ENCODE measurements at regions not wholly inside any gene's neighbourhood (a gene's known extent, or its start where the extent isn't known, plus 50 kb on each side); places are given as distances from the start of the nearest gene placed in this dataset.

DNA sequence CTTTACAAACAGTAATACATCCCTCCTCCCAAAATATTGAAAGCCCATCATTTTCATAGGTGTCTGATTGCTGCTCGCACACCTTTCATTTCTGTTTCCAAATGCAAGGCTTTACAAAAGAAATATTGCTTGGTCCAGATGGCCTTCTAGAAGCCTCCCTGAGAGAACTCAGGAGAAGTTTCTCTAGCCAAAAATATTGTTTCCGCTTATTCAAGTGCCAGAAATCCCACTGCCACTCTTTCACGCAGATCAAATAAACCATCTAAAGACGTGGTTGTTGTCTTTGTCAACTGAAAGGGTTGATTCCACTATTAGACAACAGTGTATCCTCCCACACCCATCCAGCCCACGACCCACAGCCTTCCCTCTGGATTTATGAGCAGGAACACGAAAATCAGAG lies 96.2 kb downstream of the ZIC5 start:
- DNase-seq (ENCODE audit: low read depth): no peak
- no peak overlapping the region for H3K4me3 ChIP-seq (ENCODE audit: low read depth, low read length)
- TF ChIP-seq, protein P1, sequence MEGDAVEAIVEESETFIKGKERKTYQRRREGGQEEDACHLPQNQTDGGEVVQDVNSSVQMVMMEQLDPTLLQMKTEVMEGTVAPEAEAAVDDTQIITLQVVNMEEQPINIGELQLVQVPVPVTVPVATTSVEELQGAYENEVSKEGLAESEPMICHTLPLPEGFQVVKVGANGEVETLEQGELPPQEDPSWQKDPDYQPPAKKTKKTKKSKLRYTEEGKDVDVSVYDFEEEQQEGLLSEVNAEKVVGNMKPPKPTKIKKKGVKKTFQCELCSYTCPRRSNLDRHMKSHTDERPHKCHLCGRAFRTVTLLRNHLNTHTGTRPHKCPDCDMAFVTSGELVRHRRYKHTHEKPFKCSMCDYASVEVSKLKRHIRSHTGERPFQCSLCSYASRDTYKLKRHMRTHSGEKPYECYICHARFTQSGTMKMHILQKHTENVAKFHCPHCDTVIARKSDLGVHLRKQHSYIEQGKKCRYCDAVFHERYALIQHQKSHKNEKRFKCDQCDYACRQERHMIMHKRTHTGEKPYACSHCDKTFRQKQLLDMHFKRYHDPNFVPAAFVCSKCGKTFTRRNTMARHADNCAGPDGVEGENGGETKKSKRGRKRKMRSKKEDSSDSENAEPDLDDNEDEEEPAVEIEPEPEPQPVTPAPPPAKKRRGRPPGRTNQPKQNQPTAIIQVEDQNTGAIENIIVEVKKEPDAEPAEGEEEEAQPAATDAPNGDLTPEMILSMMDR (conservative IDR thresholded peaks at IDR 0.05; ENCODE audit: low read depth, low read length): no peak

DNA sequence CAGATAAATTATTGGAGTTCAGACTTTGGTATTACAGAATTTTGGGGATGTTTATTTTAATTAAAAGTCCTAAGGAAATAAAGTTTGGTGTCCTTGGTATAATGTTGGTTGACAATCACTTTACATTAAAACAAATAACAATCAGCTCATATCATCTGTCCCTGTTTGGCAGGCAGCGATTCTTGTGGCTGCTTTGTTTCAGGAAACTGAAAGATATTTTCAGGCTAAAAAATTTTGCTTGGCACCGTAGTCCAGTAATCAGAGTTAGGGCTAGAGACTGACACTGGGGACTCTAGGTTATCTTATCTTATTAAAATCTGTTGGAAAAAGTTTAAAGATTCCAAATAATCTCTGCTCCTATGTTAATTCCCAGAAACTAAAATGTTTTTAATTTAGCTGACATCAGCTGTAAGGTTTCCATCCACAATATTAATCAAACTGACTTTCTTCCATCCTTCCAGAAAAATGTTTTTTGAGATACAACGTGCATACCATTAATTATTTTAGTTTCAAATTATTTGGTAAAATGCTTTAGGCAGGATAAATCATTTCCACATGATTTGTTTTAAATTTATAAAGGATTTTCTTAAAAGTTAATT lies 97.6 kb downstream of the ZIC5 start:
- no peak overlapping the region for H3K4me3 ChIP-seq (ENCODE audit: low read depth, low read length)
- TF ChIP-seq, protein P1 (conservative IDR thresholded peaks at IDR 0.05; ENCODE audit: low read depth, low read length): no peak
- no peak for DNase-seq (ENCODE audit: low read depth)

DNA sequence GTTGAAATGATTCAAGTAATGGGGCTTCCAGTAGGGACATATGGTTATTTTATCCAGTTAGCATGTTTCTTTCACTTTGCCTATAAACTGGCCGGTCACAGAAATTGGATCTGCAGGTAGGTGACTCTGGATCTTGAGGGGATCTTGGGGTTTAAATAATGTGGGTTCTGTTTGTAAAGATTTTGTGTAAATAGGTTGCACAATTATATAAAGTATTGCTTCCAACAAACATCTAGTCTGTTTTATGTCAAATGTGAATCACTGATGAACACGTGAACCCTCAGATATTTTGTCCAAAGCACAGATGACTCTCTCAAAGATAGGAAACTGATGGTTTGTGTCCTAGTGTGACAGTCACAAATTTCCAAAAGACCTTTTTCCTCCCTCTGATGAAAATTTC lies 98.4 kb downstream of the ZIC5 start:
- TF ChIP-seq, protein P1 (conservative IDR thresholded peaks at IDR 0.05; ENCODE audit: low read depth, low read length): no peak
- no peak overlapping the region for H3K4me3 ChIP-seq (ENCODE audit: low read depth, low read length)
- DNase-seq (ENCODE audit: low read depth): no peak

DNA sequence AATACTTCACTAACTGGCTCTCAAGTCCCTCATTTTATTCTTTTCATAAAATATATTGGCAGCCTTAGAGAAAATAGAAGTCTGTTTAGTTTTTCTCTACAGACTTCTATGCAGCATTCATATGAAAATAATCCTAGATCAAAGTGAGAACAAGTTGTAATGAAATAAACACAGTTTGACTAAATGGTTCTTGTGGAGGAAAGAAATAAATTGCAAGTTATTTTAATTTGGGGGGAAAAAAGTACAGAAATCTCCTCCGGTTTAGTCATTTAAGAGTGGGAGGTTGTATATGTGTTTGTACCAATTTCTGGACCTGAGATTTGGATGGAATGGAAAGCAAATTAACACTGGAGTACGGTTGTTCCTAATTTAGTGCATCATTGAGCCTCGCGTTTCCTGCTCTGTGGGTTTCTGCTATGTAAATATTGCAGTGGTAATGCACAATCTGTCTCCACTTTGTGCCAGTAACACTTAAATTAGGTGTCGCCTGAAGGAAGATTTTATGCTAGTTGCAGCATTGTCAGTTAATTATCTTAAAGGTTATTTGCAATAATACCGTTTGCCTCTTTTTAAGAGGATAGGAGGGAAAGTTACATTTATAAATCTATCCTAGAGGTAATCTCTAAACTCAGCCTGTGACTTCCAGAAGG lies 100.2 kb downstream of the ZIC5 start:
- TF ChIP-seq, protein P1 (conservative IDR thresholded peaks at IDR 0.05; ENCODE audit: low read depth, low read length): no peak
- no peak overlapping the region for H3K4me3 ChIP-seq (ENCODE audit: low read depth, low read length)
- no peak for DNase-seq (ENCODE audit: low read depth)

DNA sequence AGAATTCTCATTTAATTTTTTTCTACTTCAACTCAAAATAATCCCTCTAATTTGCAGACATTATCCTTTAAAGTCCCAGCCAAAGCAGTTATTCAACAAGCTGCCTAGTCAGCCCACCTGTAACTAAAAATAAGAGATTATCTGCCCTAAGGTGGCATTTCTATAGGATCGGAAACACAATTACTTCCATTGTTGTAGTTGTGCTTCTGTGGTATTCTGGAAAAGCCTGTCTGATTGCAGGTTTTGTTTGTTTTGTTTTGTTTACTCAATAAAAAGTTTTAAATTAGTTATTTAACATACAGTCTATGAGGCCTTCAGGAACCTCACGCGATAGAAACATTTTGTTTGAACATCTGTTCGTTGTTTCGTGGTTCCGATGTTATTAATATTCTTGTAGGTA lies 101.0 kb downstream of the ZIC5 start:
- H3K4me3 ChIP-seq (ENCODE audit: low read depth, low read length): no peak overlapping the region
- TF ChIP-seq, protein P1 (conservative IDR thresholded peaks at IDR 0.05; ENCODE audit: low read depth, low read length): no peak
- DNase-seq (ENCODE audit: low read depth): no peak

DNA sequence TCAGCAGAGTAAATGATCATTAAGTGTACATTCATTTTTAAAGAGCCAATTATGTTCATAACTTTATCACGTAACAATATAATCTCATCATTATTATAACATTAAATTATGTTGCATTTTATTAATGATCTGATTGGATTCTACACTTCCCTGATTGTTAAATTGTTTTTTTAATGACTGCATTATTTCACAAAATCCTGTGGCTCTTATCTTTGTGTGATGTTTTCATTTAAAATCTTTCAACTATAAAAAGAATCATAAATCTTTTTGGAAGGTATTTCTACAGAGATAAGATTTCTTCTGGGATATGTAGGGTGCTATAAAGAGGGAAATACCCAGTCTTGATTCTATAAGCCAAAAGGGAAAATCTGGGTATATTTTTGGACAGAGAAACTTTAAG lies 101.7 kb downstream of the ZIC5 start:
- DNase-seq (ENCODE audit: low read depth): no peak
- no peak overlapping the region for H3K4me3 ChIP-seq (ENCODE audit: low read depth, low read length)
- TF ChIP-seq, protein P1 (conservative IDR thresholded peaks at IDR 0.05; ENCODE audit: low read depth, low read length): no peak

DNA sequence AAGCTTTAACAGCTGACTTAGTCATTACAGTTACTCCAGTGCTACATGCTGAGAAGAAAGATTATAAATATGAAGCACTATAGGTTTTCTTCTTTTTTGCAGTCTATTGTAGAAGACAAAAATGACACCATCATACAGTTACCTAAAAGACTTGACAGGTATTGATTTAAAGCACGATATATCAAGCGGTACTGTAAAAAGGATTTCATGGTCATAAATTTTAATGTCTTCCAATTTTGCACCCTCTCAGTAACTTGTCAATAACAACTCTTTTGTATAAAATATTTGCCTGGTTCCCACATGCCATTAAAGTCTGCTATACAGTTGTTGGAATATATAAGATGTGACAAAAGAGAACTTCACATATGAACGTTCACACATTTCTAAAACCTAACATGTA lies 102.8 kb downstream of the ZIC5 start:
- no peak overlapping the region for H3K4me3 ChIP-seq (ENCODE audit: low read depth, low read length)
- no peak for DNase-seq (ENCODE audit: low read depth)
- TF ChIP-seq, protein P1 (conservative IDR thresholded peaks at IDR 0.05; ENCODE audit: low read depth, low read length): no peak
